CD4-positive, alpha-beta T cell treated with Interleukin-1 beta for 1 hour (primary cell): ENCODE measurements at regions not wholly inside any gene's neighbourhood (a gene's known extent, or its start where the extent isn't known, plus 50 kb on each side); places are given as distances from the start of the nearest gene placed in this dataset.
"Not testable (repeated sequence)": the region's sequence is repeated elsewhere in the genome, so short reads cannot be mapped to it uniquely, and the experiment has no call there.

Experiments used
- DNase-seq, 2 donors: peaks; one replicate each; pipeline ENCODE4 v3.0.0-alpha.2; 2020 to 2022

DNA sequence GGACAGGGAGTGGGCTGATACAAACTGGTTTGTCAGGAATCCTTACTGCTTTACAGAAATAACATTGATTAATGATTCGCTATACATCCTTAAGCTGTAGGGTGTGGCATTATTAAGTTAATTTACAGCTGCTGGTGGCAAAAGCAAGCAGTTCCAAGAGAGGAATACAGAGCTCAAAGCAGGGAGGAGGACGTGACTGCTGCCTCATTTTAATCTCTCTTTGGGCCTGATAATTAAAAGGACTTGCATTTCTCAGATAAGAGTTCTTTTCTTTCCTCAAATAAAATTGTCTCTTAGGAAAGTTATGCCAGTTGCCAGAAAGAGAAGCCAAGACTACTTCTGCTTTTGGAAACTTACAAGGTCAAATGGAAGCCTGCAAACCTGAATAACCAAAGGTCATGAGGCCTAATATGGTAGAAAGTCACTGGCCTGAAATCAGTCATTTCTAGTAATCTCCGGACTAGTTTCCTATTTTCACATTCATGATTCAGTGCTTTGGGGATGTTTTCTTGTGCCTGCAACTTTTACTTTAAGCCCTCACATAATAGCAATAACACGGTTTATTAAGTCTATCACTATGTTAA is 426.2 kb upstream of the SPATA31A3 start:
- DNase-seq: not testable (repeated sequence)

DNA sequence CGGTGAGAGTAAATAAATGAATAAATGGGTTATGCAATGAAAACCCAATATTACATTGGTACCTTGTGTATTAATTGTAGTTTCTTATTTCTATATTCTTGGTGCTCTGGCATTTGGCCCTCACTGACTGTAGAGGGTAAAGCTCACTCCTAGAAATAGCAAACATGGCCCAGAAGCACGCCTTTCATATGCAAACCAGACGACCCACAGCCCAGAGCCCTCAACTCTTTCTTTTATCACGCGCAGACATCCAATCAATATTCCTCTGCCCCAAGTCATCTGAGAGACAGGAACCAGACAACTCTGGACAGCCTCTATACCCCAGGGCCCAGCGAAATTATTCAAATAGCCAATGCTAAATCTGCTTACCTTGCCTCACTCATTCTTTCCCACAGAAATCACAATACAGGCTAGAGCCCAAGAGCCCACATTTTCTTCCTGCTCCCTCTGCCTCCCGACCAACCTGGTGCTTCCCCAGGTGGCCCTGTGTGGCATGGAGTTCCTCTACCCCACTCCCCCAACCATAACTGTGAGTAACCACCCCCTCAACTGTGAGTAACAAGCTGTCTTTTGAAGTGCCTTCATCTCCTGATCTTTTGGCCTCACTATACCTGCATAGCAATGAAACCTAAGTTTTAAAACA is 425.1 kb upstream of the SPATA31A3 start:
- DNase-seq: not testable (repeated sequence)

DNA sequence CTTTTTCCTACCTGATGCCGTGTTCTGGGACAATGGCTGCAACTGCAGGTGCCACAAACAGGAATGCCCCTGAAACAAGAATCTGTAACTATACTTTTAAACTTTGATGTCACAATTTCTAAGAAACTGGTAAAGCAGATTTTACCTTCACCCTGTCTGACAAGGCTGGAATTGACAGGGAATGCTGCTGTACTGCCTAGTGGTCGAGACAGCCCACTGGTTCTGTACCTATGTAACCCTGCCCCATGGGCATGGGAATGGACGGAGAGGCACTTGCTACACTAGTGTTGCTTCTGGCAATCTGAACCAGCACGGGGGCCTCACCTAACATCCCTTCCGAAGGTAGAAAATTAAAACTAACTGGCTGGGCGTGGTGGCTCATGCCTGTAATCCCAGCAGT is 424.3 kb upstream of the SPATA31A3 start:
- DNase-seq: not testable (repeated sequence)

DNA sequence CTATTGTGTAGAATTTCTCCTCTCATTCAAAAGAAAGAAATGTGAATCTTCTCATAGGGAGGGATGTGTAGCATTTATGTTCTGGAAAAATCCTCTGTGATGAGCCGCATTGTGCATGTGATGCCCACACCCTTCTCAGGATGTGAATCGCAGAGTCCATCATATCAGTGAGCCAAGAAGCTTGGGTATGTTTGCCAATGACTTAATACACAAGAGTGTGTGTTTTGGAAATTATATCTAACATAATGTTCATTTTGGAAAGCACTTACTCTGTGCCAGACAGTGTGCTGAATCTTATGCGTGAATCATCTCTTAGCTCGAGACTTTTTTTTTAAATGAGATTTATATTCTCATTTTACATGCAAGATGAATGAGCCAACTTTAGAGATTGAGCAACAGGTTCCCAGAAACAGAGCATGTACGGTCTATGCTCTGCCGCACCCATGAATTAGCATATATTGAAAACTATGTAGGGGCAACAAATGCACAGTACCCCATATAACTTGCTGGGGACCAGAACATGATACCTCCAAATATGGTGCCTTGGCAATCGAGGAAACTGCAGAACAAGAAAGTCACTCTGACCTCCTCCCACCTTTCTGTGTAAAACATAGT is 418.4 kb upstream of the SPATA31A3 start:
- DNase-seq: not testable (repeated sequence)

DNA sequence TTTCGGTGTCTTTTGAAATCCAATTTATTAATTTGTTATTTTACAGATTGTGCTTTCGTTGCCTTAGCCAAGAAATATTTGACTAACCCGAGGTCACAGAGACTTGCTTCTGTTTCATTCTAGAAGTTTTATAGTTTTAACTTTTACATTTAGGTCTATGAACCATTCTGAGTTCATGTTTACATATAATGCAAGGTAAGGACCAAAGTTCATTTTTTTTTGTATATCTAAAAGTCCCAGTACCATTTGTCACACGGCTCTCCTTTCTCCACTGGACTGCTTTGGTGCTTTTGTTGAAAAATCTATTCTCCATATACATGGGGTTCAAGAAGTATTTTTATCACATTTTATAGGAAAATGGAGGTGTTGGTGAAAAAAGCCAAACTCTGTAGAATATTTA is 411.4 kb upstream of the SPATA31A3 start:
- DNase-seq: not testable (repeated sequence)

DNA sequence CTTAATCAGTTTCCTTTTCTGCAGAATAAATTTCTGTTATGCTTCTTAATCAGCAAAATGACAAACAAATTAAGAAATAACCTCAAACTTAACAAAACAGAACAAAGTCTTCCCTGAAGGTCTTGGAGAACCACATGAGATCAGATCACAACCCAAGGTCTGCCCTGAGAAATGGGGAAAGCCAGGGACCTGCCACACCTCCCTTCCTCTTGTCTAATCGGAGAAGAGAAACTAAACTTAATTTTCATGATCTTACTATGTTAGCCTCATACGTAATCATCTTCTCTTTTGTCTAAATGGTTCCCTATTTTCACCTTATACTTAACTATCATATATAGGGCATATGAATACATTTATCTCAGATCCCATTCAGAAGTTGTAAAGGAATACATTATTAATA is 405.4 kb upstream of the SPATA31A3 start:
- DNase-seq: not testable (repeated sequence)

DNA sequence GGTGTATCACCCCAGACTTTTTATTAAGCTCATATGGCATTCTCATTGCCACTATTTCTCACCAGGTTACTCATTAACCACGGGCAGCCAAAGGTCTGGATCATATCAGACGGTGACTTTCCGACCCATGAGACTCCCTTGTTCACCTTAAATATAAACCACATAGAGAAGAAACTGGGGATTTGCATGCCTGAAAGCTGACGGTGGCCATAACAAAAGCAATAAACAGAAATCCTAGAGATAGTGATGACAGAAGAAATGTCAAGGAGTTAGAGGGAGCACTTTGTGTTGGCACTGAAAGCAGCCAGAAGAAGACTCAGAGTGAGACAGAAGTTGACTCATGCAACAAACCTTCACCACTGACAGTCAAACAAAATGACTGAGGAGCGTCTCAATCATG is 402.4 kb upstream of the SPATA31A3 start:
- not testable (repeated sequence) for DNase-seq

DNA sequence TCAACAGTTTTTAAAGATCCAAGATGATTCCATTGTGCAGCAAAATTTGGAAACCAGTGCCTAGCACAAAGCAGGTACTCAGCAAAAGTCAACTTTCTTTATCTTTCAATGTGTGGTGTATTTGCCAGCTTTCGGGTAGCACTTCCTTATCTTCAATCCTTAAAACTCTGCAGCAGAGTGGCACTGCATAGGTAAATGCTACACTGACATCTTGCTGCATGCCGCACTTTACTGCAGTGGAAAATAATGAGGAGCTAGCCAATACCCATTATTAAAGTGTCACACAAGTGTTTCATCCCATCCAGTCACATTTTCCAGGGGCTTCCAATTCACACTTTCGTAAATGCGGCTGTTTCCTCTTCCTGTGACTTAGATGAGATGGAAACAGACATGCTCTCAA is 401.7 kb upstream of the SPATA31A3 start:
- DNase-seq: not testable (repeated sequence)

DNA sequence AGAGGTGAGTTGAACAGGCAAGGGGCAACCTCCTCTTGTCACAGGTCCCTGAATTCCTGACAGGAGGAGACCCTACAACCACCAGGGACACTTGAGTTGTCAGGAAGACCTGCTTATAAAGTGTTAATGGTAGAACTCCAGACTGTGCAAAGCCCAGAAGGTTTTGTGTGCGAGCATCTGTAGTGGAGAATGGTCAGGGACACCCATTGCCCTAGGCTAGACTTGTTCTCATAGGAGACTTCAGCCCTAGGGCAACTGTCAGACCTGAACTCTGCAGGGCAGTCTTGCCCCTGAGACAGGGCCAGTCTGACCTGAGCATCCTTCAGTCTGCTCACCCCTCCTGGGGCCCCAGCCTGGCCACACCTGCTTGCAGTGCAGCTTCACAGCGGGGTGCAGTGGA is 377.3 kb upstream of the SPATA31A3 start:
- DNase-seq: not testable (repeated sequence)

DNA sequence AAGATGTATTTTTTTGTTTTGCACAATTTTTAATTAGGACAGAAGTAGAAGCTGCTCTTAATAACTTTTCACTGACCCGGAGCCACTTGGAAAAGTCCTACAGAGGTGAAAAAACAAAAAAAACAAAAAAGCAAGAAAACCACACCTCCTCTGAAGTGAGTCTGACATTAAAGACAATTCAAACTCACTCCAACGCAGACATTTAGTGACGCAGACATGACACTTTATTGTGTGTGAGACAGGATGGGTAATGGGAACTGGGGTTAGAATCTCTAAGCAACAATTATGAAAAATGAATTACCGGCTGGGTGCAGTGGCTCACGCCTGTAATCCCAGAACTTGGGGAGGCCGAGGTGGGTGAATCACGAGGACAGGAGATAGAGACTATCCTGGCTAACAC is 370.0 kb upstream of the SPATA31A3 start:
- DNase-seq: not testable (repeated sequence)

DNA sequence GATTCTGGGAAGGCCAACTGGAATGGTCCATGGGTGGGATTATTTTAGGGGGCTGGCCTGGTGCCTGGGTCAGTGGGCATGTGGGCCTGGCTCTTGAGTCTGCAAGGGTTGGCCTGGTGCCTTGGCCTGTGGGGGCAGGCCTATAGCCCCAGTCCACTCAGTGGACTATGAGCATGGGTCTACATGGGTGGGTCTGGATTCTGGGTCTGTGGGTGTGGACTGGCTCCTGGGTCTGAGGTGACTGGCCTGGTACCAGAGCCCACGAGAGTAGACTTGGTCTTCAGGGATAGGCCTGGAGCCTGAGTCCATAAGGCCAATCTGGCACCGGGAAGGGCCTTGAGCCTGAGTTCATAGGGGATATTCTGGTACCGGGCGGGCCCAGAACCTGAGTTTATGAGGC is 361.6 kb upstream of the SPATA31A3 start:
- DNase-seq: not testable (repeated sequence)

DNA sequence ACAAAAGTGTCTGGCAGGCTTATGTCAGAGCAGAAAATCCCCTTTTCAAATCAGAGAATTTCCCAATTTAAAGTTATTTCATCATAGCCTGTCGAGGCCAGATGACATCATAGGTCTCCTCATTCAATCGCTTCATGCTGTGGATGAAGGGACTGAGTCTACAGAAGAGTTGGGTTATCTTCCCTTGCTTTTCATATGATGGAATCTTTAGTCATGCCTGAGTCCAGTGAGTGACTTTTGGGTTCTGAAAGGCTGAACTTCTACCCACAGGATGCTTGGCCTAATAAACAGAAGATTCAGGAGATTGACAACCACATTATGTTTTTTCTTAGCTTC is 357.0 kb upstream of the SPATA31A3 start:
- not testable (repeated sequence) for DNase-seq

DNA sequence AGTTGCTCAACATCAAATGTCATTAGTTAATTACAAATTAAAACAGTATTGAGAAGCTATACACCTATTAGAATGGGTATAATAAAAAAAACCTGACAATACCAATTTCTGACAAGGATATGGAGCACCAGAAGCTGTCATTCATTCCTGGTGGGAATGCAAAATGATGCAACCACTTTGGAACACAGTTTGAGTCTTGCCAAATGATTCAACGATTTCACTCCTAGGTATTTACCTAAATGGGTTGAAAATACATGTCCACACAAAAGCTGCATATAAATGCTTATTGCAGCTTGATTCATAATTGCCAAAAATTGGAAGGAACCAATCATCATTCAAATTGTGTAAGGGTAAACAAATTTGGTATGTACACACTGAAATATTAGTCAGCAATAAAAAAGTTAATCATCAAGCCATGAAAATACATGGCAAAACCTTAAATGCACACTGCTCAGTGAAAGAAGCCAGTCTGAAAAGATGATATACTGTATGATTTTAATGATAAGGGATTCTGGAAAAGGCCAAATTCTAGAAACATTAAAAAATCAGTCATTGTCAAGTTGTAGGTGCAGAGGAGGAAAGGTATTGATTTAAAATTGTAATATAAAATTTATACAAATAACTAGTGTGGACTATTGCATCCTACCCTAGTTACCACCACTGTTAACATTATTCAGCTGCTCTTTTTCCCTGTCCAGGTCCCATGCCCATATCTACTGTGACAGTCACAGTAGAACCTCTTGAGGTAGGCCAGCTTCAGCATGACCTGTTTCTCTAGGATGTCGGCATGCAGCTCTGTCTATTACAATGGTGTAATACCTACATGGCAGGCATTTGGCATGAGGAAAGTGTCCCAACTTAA is 356.4 kb upstream of the SPATA31A3 start:
- not testable (repeated sequence) for DNase-seq

DNA sequence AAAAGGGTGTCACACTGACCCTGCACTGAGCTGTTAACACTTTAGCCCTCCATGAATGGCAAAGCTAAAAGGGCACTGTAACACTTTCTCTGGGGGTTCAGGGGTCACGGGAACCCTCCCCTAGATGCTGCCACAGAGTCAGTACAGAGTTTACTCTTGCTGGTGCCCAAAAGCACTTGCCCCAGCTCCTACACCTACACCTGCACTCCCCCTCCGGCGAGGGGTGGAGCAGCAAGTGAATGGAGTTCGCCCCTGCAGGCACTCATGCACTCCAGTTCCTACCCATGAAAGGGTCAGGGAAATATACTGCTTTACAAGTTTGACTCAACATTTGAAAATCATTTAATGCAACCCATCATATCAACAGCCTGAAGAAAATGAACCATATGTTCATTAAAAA is 355.7 kb upstream of the SPATA31A3 start:
- not testable (repeated sequence) for DNase-seq

DNA sequence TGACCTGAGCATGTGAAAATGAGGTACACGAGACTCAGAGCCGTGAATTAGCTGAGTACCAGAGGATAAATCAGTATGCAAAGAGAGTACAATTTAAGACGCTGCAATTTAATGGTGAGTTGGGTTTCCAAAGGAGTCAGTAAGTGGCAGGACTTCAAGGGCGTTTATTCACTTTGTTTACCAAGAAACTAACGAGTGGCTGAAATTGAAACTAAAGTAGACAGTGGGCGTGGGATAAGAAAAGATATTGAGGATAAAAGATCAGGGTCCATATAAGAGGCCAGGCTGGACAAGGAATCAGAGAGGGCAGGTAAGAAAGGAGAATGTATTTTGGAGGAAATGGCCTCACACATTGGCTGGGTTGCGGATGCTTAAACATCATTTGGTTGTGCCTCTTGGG is 346.9 kb upstream of the SPATA31A3 start:
- not testable (repeated sequence) for DNase-seq

DNA sequence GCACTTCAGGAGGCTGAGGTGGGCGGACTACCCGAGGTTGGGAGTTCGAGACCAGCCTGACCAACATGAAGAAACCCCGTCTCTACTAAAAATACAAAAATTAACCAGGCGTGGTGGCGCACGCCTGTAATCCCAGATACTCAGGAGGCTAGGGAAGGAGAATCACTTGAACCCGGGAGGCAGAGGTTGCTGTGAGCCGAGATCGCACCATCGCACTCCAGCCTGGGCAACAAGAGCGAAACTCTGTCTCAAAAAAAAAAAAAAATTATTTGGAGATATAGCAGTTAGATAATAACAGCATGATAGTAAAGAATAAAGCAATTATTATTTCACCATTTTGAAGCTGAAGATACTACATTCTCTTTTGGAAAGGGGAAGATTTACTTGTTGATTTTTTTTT is 345.9 kb upstream of the SPATA31A3 start:
- DNase-seq: not testable (repeated sequence)

DNA sequence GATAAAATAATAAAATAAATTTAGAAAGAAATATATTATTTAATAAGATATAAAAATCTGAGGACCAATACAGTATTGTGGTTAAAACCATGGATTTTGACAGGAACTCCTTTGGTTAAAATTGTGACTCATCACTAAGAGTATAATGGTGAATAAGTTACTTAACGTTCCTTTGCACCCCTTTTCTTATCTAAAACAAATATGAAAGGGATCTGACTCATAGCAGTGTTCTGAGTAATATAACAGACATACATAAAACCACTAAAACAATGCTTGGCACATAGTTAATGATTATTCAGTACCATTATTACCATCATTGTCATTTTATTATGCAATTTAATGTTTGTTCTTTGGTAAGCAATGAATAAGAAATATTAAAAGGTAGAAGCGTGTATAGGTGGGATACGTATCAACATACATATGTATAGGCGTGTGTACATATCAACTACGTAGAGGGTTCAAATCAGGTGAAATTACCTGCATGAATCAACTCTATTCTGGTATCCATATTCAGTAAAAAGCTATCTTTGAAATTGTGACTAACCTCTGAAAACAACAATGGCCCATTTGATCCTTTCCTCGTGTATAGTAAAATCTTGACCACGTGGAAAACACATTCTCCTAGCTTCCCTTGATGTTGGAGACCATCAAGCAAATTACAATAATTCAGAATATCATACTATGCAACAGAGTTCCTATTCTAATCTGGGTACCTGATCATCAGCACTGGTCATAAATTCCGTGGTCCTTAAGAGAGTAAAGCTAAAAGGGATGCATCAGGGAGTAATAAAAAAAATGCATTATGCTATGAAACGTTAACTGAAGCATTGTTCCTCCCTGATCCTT is 342.6 kb upstream of the SPATA31A3 start:
- DNase-seq: not testable (repeated sequence)

DNA sequence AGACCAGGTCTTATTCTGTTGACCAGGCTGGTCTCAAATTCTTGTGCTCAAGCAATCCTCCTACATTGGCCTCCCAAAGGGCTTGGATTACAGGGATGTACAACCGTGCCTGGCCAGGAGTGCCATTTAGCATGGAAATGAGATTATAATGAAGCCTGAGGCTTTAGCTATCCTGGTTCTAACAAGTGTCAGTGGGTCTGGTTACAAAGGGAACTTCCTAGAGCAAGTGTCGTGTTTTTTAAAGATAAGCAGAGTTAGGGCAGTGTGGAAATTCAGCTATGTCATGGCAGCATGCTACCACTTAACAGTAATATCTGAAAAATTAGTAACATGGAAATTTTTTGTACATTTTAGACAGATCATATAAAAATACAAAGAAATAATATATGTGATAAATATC is 339.3 kb upstream of the SPATA31A3 start:
- DNase-seq: not testable (repeated sequence)

DNA sequence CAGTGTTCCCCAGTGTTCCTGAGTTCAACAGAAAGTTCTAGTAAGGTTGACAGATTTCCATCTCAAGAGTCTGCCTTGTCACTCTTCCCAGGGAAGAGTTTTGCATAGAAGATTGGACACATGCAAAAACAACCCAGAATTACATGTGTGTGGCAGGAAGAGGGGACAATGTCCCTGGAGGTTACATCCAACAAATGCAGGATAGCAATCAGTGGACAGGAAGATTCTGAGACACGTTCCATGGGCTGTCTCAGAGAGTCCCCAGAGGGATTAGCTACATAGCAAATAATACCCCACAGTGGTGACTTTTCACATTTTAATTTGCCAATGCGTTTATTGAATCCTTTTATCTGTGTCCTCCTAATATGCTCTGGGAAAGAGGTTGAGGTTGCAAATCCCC is 321.1 kb upstream of the SPATA31A3 start:
- DNase-seq: not testable (repeated sequence)

DNA sequence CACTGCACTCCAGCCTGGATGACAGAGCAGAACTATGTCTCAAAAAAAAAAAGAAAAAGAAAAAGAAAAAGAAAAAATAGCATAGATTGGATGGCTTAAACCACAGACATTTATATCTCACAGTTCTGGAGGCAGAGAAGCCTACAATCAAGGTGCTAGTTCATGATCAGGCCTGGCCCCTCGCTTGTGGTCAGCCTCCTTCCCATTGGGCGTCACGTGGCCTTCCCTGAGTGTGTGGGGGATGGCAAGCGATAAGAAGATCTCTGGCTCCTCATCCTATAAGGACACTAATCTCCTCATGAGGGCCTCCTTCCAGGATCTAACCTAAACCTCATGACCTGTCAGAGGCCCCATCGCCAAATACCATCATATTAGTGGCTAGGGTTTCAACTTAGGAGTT is 320.2 kb upstream of the SPATA31A3 start:
- not testable (repeated sequence) for DNase-seq

DNA sequence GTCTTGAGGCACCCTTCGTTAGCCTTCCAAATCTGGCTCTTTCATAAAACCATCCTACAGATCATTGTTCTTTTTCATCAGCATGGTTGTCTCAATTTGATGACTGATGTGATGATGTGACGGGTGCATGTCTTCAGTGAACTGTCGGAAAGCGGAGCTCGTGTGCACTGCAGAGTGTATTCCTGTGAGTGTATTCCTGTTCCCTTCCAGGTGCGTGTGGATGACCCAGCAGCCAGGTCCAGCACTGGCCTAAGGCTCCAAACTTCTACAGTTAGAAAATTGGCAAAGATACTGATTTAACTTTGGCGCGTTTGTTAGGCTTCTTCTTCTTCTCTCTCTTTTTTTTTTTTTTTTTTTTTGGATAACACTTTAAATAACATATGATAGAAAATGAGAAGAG is 314.8 kb upstream of the SPATA31A3 start:
- DNase-seq: not testable (repeated sequence)

DNA sequence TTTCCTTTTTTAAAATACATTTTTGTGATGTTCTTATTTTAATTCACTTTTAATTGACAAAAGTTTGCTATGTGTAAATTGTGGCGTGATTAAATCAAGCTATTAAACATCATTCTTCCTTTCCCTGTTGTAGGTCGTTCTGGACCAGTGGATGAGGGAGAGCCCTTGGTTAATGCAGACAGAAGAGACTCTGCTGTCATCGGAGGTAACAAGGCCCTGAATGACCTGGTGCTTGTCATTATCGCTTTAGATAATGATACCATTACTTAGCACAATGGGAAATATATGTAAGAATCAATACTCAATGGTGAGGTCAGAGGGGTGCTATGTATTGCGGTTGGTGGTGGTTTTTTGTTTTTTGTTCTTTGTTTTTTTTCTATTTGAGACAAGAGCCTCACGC is 296.4 kb upstream of the SPATA31A3 start:
- DNase-seq: not testable (repeated sequence)
